GM19395 (cell line): ENCODE measurements at regions not wholly inside any gene's neighbourhood (a gene's known extent, or its start where the extent isn't known, plus 50 kb on each side); places are given as distances from the start of the nearest gene placed in this dataset.
"Not testable (repeated sequence)": the region's sequence is repeated elsewhere in the genome, so short reads cannot be mapped to it uniquely, and the experiment has no call there.

Source experiments
- ATAC-seq: cut with Tn5 transposase; IDR thresholded peaks from one replicate; pipeline ENCODE4 v1.9.1; 2021; ENCODE audit warnings: mild to moderate bottlenecking, moderate library complexity; ENCODE audit not compliant: unreplicated experiment

GRCh38 chr9:26125693-26126092 is 447.4 kb upstream of the TUSC1 start:
- no peak for ATAC-seq

- not testable (repeated sequence) for ATAC-seq
Measured at GRCh38 chr9:26116085-26116484, 437.8 kb upstream of the TUSC1 start.

DNA sequence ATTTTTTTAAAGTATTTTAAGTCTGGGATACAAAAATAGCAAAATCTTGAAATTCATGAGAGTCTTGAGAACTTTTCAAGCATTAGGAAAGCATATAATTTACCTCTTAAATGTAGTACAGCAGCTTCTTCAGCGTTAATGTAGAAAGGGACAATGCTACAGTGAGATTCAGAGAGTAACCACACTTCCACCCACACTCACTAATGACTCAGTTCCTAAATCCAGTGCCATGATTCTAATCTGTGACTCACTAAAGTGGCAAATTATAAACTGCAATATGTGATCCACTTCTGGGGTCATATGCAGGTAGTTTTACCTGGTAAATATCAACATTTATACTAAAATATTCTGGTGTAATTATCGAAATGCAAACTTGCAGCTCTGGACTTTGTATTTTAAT is 434.5 kb upstream of the TUSC1 start:
- ATAC-seq = no peak

DNA sequence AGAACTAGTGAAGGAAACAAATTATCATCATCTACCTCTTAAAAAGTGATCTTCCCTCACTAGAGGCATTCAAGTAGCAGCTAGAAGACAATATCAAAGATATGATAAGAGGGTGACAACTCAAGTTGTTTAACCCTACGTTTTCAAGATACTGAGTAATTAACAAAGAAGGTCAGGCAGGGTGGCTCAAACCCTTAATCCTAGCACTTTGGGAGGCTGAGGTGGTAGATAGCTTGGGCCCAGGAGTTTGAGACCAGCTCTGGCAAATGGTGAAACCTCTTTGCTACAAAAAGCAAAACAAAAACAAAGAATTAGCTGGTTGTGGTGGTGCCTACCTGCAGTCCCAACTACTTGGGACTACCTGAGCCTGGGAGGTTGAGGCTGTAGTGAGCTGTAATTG is 408.2 kb upstream of the TUSC1 start:
- no peak for ATAC-seq

GRCh38 chr9:26081847-26082246 is 403.6 kb upstream of the TUSC1 start:
- no peak for ATAC-seq

- no peak for ATAC-seq
Measured at GRCh38 chr9:26078706-26079105, 400.5 kb upstream of the TUSC1 start.

DNA sequence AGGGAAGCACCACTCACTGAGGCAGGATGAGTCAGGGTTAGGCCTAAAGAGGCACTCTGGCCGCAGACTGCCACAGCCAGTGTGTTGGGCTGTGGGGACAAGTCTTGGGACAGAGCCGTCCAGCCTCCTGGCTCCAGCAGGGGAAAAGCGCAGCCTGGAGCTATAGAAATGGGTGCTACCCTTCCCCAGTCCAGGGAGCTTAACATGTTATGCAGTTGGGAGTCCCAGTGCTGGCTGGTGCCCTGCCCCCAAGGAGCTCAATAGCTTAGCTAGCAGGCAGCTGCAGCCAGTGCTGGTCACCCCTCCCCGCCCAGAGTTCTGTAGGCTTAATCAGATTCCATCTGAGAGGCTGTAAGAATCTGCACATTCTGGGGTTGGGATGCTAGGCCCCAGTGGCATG is 399.6 kb upstream of the TUSC1 start:
- no peak for ATAC-seq

DNA sequence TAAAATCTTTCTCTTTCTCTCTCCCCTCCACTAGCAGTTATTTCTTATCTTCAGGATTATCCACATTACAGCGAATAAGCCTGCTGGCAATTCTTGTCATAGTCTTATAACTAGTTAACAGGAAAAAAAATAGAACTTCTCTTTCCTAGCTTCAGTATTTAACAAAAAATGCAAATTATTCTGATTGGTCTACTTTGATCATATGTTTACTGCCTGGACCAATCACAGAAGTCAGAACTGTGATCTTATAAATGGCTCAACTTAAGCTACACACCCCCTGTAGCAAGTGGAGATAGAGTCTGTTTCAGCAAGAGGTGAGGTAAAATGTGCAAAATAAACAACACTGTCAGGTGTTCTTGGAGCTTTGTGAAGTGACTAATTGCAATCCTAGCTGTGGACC is 389.4 kb upstream of the TUSC1 start:
- ATAC-seq = no peak

DNA sequence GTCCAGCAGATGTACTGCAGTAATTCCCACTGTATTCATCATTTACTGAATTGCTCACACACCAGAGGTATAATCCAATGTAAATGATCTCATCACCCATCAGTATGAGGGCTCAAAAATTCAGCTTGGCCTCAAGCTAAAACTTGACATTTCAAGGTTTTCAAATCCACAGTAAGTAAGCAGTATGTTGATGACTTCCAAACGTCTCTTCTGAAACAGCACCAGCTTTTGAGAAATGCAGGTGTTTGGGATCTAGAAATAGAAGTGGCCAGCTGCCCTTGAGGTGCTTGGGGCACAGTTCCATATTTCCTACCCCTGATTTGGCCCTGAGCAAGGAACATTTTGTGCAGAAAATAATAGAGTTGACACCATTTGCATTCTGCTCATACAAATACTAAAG is 388.0 kb upstream of the TUSC1 start:
- ATAC-seq = no peak

DNA sequence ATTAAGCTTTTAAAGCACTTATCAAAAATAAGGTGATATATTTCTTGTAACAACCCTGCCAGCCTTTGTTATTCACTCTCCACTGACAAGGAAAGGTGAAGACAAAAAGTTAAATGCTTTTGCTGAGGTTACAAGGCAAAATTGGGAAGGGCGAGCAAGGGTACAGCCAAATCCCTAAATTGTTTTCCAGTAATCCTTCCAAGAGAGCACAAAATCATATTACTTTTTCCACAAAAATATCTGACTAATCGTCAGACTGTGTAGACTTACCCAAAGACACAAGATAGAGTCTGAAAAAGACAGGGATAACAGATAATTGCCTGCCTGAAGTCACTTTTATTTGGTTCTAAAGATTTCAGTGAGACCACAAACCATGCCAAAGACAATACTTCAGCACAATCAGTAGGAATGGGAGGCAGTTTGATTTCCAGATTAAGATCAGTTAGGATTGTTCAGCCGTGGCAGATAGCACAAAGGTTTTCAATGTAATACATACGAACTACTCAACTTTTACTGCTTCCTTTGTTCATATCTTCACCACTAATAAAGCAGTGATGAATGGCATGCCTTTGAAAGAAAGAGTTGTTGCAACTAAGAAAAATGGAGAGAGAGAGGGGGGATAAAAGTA is 383.8 kb upstream of the TUSC1 start:
- ATAC-seq = no peak

GRCh38 chr9:26058111-26058895 is 380.1 kb upstream of the TUSC1 start:
- no peak for ATAC-seq

DNA sequence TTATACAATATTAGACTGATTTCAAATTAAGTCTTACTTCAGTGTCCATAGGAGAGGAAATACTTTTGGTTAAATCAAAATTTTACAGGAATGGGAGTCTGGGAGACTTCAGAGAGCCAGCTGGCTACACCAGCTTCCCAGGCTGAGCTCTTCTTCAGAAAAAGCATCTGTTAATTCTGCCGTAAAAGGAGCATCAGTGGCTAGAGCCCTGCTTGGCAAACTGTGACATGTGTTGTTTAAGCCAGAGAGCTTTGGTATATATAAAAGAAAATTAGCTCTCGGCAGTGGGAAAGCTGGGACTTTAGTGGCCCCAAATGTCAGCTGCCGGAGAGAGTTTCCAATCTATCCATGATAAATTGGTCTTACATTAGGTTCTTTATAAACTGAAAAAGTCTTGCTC is 378.8 kb upstream of the TUSC1 start:
- no peak for ATAC-seq

GRCh38 chr9:26054600-26055520 is 376.6 kb upstream of the TUSC1 start:
- no peak for ATAC-seq

DNA sequence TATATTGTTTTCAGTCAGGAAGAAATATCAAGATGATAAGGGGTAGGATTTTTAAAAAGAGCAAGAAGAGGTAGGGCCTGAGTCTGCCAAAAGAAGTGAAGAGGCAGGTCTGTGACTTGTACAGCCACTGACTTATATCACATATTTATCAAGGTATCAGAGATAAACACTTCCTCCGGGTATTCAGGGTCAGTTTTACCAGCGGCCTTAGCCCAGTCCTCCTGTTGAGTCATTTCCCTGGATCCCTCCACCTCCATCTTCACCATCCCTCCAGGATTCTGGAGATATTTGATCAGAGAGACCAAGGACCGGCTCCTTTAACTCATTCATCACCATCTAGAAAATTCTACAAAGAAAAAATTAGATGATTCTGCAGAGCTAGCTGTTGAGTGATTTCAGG is 375.7 kb upstream of the TUSC1 start:
- ATAC-seq = no peak

GRCh38 chr9:26043431-26043830 is 365.2 kb upstream of the TUSC1 start:
- no peak for ATAC-seq

GRCh38 chr9:26034786-26035185 is 356.5 kb upstream of the TUSC1 start:
- ATAC-seq = no peak

- ATAC-seq = no peak
Measured at GRCh38 chr9:26033336-26033735, 355.1 kb upstream of the TUSC1 start.

GRCh38 chr9:26026423-26027100 is 348.3 kb upstream of the TUSC1 start:
- no peak for ATAC-seq

- no peak for ATAC-seq
Measured at GRCh38 chr9:26013199-26013598, 335.0 kb upstream of the TUSC1 start.

- no peak for ATAC-seq
Measured at GRCh38 chr9:26012797-26013196, 334.6 kb upstream of the TUSC1 start.

DNA sequence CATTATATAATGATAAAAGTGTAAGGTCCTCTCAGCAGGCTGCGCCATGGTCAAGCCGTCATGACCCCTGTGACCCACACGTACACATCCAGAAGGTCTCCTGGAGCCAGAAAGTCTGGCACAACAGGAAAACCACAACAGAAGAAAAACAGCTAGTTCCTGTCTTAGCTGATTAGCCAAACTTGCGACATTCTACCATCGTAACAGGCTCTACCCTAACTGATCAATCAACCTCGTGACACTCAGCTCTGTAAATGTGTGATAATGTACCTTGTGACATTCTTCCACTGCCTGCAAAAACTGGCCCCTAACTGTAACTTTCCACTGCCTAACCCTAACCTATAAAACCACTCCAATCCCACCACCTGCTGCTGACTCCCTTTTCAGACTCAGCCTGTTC is 316.4 kb upstream of the TUSC1 start:
- ATAC-seq = no peak
